Skeletal muscle tissue (tissue), 3 donors: ENCODE measurements at regions not wholly inside any gene's neighbourhood (a gene's known extent, or its start where the extent isn't known, plus 50 kb on each side); places are given as distances from the start of the nearest gene placed in this dataset.

Experiments
- H3K27ac ChIP-seq: one replicate; pipeline ENCODE4 v1.7.0; 2013; ENCODE audit warnings: mild to moderate bottlenecking, low read depth, low read length, inconsistent platforms
- H3K27me3 ChIP-seq, 3 donors: one replicate each; pipeline ENCODE4 v1.7.0; 2013; ENCODE audit warnings: low read length in 3 of 3; ENCODE audit not compliant: control insufficient read depth in 3 of 3, insufficient read depth in 3 of 3
- H3K36me3 ChIP-seq, 3 donors: one replicate each; pipeline ENCODE4 v1.7.0; 2013; ENCODE audit warnings: low read length in 3 of 3; ENCODE audit not compliant: control insufficient read depth in 3 of 3, insufficient read depth in 3 of 3
- H3K4me1 ChIP-seq, 3 donors: one replicate each; pipeline ENCODE4 v1.7.0; 2013; ENCODE audit warnings: low read length in 3 of 3, mild to moderate bottlenecking in 3 of 3; ENCODE audit not compliant: control insufficient read depth in 3 of 3, insufficient read depth in 3 of 3
- H3K4me3 ChIP-seq, 3 donors: one replicate each; pipeline ENCODE4 v1.7.0; 2013; ENCODE audit warnings: low read length in 3 of 3
- H3K9ac ChIP-seq, 3 donors: one replicate each; pipeline ENCODE4 v1.7.0; 2013; ENCODE audit warnings: low read length in 3 of 3, mild to moderate bottlenecking in 3 of 3, moderate library complexity in 2 of 3, low read depth in 1 of 3
- H3K9me3 ChIP-seq, 3 donors: one replicate each; pipeline ENCODE4 v1.7.0; 2013; ENCODE audit warnings: low read length in 3 of 3; ENCODE audit not compliant: control insufficient read depth in 3 of 3
- donor health status: Osteomylitis.

- Histone ChIP-seq H3K36me3 (no peaks in the 10 kb centered on the region), H3K9me3 (no peaks in the 10 kb centered on the region), H3K4me1 (peaks cover 0 to 3% (median 0%) of the 10 kb centered on the region in 3 donors), H3K4me3 (no peak overlapping the region), H3K27me3 (no peaks in the 10 kb centered on the region), H3K9ac (no peak overlapping the region), H3K27ac (no peak overlapping the region)
These were observed 257.6 kb upstream of the CXXC4 start for GRCh38 chr4:104752337-104752736.

GRCh38 chr4:104756837-104757236 is 262.1 kb upstream of the CXXC4 start:
- Histone ChIP-seq H3K36me3 (no peaks in the 10 kb centered on the region), H3K4me1 (peaks cover 0 to 2% (median 0%) of the 10 kb centered on the region in 3 donors), H3K9me3 (no peaks in the 10 kb centered on the region), H3K9ac (no peak overlapping the region), H3K4me3 (no peak overlapping the region), H3K27ac (no peak overlapping the region), H3K27me3 (no peaks in the 10 kb centered on the region)

- Histone ChIP-seq H3K4me1 (no peaks in the 10 kb centered on the region), H3K27ac (no peak overlapping the region), H3K4me3 (no peak overlapping the region)
These were observed 263.9 kb upstream of the CXXC4 start for GRCh38 chr4:104758574-104758973.

DNA sequence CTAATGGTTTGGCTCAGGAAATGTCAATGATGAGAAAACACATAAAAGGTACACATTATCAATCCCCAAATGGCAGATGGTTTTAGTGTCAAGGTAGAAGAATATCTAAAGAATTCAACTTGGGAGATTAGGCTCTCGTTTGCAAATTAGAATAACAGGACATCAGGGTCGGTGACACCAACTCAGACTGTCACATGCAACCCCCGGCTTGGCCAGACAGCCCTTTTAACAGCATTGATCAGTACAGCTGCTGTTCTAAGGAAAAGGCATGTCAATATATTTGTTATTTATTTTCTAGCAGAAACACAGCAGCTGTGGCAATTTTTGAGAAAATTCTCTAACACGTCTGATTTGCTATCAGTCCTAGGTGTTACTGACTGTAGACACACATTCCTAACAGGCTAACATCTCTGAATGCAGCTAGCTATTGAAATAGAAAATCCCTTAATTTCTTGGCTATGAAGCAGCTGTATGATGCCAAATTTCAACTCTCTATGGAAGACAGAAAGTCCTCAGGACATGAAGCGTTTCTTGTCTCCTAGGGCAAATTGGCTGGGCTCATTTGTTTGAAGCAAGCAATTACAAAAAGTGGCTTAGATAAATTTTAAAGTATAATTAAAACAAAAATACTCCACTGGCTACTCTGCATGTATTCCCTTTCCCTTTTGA is 269.0 kb upstream of the CXXC4 start:
- no peaks in the 10 kb centered on the region for H3K36me3 ChIP-seq
- H3K27ac ChIP-seq = no peak overlapping the region
- no peak overlapping the region for H3K9ac ChIP-seq
- H3K9me3 ChIP-seq = no peaks in the 10 kb centered on the region
- no peaks in the 10 kb centered on the region for H3K27me3 ChIP-seq
- H3K4me3 ChIP-seq = no peak overlapping the region
- H3K4me1 ChIP-seq = no peaks in the 10 kb centered on the region

More at GRCh38 chr4:104758574-104758973, 263.9 kb upstream of the CXXC4 start:
- Histone ChIP-seq H3K9me3 (no peaks in the 10 kb centered on the region), H3K36me3 (no peaks in the 10 kb centered on the region), H3K27me3 (no peaks in the 10 kb centered on the region), H3K9ac (no peak overlapping the region)

DNA sequence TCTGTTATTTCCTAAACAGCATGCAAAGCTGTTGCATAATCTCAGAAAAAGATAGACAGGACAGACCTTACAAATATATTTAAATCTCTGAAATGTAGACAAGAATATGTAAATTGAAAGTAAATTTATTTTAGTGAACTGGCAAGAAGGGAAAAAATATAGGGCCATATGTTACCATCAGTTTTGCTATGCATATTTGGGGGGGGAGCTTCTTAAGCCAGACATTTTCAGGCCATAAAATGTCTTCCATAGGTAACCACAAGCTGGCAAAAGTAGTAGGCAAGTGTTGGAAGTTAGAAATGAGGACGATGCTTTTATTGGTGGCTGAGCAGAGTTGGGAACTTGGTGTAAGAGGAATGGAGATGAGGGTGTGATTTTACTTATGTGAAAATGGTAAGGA is 272.0 kb upstream of the CXXC4 start:
- no peak overlapping the region for H3K4me3 ChIP-seq
- no peaks in the 10 kb centered on the region for H3K27me3 ChIP-seq
- H3K9me3 ChIP-seq = no peaks in the 10 kb centered on the region

DNA sequence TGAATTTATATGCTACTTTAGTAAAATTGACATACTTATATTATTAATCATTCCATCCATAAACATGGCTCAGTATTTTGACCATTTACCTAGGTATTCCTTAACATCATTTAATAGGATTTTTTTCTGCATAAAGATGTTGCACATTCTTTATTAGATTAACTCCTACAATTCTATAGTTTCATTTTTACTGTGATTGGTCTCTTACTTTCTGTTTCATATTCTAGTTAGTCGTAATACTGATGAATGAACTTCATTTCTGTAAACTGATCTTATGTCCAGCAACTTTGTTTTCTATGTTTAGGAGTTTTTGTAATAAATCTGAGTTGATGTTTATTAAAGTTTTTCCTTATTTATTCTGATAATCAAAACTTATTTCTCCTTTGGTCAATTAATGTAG is 278.2 kb upstream of the CXXC4 start:
- Histone ChIP-seq H3K27ac (no peak overlapping the region), H3K4me1 (no peaks in the 10 kb centered on the region), H3K9me3 (no peaks in the 10 kb centered on the region), H3K9ac (no peak overlapping the region), H3K36me3 (no peaks in the 10 kb centered on the region), H3K27me3 (no peaks in the 10 kb centered on the region), H3K4me3 (no peak overlapping the region)

More for the DNA sequence above, 272.0 kb upstream of the CXXC4 start:
- Histone ChIP-seq H3K27ac (no peak overlapping the region), H3K4me1 (no peaks in the 10 kb centered on the region), H3K36me3 (no peaks in the 10 kb centered on the region), H3K9ac (no peak overlapping the region)

- Histone ChIP-seq H3K36me3 (no peaks in the 10 kb centered on the region), H3K9ac (no peak overlapping the region), H3K27ac (no peak overlapping the region), H3K4me3 (no peak overlapping the region), H3K9me3 (no peaks in the 10 kb centered on the region), H3K27me3 (no peaks in the 10 kb centered on the region), H3K4me1 (no peaks in the 10 kb centered on the region)
These were observed 300.7 kb upstream of the CXXC4 start for GRCh38 chr4:104795264-104795939.

- Histone ChIP-seq H3K27me3 (no peaks in the 10 kb centered on the region), H3K4me1 (no peaks in the 10 kb centered on the region), H3K36me3 (no peaks in the 10 kb centered on the region), H3K27ac (no peak overlapping the region), H3K4me3 (no peak overlapping the region), H3K9ac (no peak overlapping the region), H3K9me3 (no peaks in the 10 kb centered on the region)
These were observed 317.0 kb upstream of the CXXC4 start for GRCh38 chr4:104811727-104812126.

DNA sequence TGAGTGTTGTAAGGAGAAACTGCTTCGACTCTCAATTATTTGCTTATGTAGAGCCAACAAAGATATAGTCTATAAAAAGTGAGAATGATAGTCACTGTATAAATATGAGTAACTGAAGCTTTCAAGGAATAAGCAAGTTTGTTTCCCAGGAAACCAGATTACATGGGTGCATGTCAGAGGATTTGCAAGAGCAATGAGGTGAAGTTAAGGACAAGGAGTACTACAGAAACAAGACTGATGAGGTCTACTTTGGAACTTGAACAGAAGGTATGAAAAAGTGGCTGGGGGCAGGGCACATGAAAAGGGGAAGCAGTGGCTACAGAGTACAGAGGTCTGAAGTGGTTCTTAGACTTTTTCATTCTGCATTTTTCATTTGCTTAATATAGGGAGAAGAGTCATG is 321.0 kb upstream of the CXXC4 start:
- Histone ChIP-seq H3K4me3 (no peak overlapping the region), H3K4me1 (no peaks in the 10 kb centered on the region), H3K27ac (no peak overlapping the region), H3K9me3 (no peaks in the 10 kb centered on the region), H3K9ac (no peak overlapping the region), H3K36me3 (no peaks in the 10 kb centered on the region), H3K27me3 (no peaks in the 10 kb centered on the region)

- H3K4me3 ChIP-seq = no peak overlapping the region
These were observed 323.9 kb upstream of the CXXC4 start for GRCh38 chr4:104818579-104818978.

More at GRCh38 chr4:104818579-104818978, 323.9 kb upstream of the CXXC4 start:
- Histone ChIP-seq H3K9me3 (no peaks in the 10 kb centered on the region), H3K4me1 (no peaks in the 10 kb centered on the region), H3K27ac (no peak overlapping the region), H3K9ac (no peak overlapping the region), H3K27me3 (no peaks in the 10 kb centered on the region), H3K36me3 (no peaks in the 10 kb centered on the region)
